ENCODE measurements at regions not wholly inside any gene's neighbourhood (a gene's known extent, or its start where the extent isn't known, plus 50 kb on each side); places are given as distances from the start of the nearest gene placed in this dataset.

GRCh38 chr1:188350104-188350503 lies 1521.4 kb downstream of the PLA2G4A start:
- 88% methylated on average over 1 of the region's 2 CpGs for WGBS (ENCODE audit: insufficient coverage)

DNA sequence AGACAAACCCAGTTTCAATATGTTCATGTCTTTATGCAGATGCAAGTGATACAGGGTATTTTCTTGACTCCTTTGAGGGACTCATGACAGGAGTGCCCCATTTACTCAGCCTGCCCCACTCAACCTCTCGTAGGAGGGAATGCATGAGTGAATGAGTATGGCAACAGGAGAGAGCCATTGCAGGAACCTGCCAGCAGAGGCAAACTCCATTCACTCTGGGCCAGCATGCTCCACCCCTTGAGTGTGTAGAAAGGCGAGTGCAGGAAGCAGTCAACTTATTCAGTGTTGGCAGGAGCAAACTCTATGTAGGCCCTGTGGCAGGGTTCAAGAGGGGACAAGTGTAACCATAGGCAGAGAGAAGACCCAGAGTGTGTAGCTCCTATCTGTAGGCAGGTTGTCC lies 1526.3 kb downstream of the PLA2G4A start:
- Histone ChIP-seq H3K27me3 (ENCODE audit: control insufficient read depth, insufficient read depth, low read length) (no peaks in the 10 kb centered on the region), H3K27ac (ENCODE audit: low read length) (no peak overlapping the region), H3K4me3 (ENCODE audit: low read length) (no peak overlapping the region), H3K36me3 (ENCODE audit: control insufficient read depth, insufficient read depth, low read length) (no peaks in the 10 kb centered on the region), H3K4me1 (ENCODE audit: control insufficient read depth, insufficient read depth, low read length) (no peaks in the 10 kb centered on the region), H3K9me3 (replicated peaks; ENCODE audit: control insufficient read depth, low read depth, low read length) (no peaks in the 10 kb centered on the region)
- DNase-seq, result no peak
- WGBS (ENCODE audit: insufficient coverage), result 81% methylated on average over 2 of the region's 2 CpGs

More at GRCh38 chr1:188350104-188350503, 1521.4 kb downstream of the PLA2G4A start:
- Histone ChIP-seq H3K27ac (ENCODE audit: low read length) (no peak overlapping the region), H3K4me1 (ENCODE audit: control insufficient read depth, insufficient read depth, low read length) (no peaks in the 10 kb centered on the region), H3K9me3 (replicated peaks; ENCODE audit: control insufficient read depth, low read depth, low read length) (no peaks in the 10 kb centered on the region), H3K27me3 (ENCODE audit: control insufficient read depth, insufficient read depth, low read length) (no peaks in the 10 kb centered on the region), H3K36me3 (ENCODE audit: control insufficient read depth, insufficient read depth, low read length) (no peaks in the 10 kb centered on the region), H3K4me3 (ENCODE audit: low read length) (no peak overlapping the region)
- DNase-seq, result no peak

DNA sequence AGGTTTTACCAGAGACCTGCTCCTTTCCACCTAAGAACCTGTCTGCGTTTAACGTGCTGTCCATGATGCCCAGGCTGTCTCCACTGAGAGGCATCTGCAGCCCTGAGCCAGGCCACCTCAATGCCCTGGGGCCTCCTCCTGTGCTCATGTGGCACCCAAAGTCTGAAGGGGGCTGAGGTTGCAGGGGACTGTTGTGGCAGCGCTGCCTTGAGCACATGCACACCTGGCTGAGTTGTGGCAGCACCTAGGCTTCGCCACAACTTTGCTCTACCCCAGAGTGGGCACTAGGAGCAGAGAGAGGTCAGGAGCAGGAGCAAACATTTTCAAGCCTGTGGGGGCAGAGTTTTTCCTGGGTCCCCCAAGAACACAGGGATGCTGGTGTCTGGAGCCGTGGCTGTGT lies 1527.1 kb downstream of the PLA2G4A start:
- Histone ChIP-seq H3K4me3 (ENCODE audit: low read length) (no peak overlapping the region), H3K36me3 (ENCODE audit: control insufficient read depth, insufficient read depth, low read length) (no peaks in the 10 kb centered on the region), H3K27ac (ENCODE audit: low read length) (no peak overlapping the region), H3K27me3 (ENCODE audit: control insufficient read depth, insufficient read depth, low read length) (no peaks in the 10 kb centered on the region), H3K4me1 (ENCODE audit: control insufficient read depth, insufficient read depth, low read length) (no peaks in the 10 kb centered on the region), H3K9me3 (replicated peaks; ENCODE audit: control insufficient read depth, low read depth, low read length) (no peaks in the 10 kb centered on the region)
- DNase-seq, result no peak
- 96% methylated on average over 3 of the region's 5 CpGs for WGBS (ENCODE audit: insufficient coverage)

DNA sequence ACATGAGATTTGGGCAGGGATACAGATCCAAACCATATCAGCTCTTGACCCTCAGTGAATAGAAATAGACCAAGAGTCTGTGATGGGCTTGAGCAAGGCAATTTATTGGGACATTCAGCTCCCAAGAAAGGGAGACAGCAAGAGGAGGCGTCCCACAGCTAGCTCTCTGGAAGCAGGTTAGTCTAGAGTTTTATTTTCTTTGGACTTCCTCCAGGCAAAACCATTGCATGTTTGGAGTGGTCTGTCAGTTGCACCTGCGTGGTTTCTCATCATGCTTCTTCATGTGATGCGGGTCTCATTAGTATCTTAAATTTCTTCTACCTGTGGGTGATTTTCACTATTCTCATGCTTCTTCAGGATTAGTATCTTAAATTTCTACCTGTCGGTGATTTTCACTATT lies 1530.6 kb downstream of the PLA2G4A start:
- no peak for DNase-seq
- Histone ChIP-seq H3K4me1 (ENCODE audit: control insufficient read depth, insufficient read depth, low read length) (no peaks in the 10 kb centered on the region), H3K9me3 (replicated peaks; ENCODE audit: control insufficient read depth, low read depth, low read length) (no peaks in the 10 kb centered on the region), H3K27ac (ENCODE audit: low read length) (no peak overlapping the region), H3K4me3 (ENCODE audit: low read length) (no peak overlapping the region), H3K27me3 (ENCODE audit: control insufficient read depth, insufficient read depth, low read length) (no peaks in the 10 kb centered on the region), H3K36me3 (ENCODE audit: control insufficient read depth, insufficient read depth, low read length) (no peaks in the 10 kb centered on the region)
- WGBS (ENCODE audit: insufficient coverage), result 100% methylated on average over 1 of the region's 4 CpGs

GRCh38 chr1:188363943-188364342 lies 1535.2 kb downstream of the PLA2G4A start:
- WGBS (ENCODE audit: insufficient coverage), result no CpG with 5 or more reads among the region's 4 CpGs
- no peaks in the 10 kb centered on the region for H3K36me3 ChIP-seq (ENCODE audit: control insufficient read depth, insufficient read depth, low read length)
- no peaks in the 10 kb centered on the region for H3K4me1 ChIP-seq (ENCODE audit: control insufficient read depth, insufficient read depth, low read length)

DNA sequence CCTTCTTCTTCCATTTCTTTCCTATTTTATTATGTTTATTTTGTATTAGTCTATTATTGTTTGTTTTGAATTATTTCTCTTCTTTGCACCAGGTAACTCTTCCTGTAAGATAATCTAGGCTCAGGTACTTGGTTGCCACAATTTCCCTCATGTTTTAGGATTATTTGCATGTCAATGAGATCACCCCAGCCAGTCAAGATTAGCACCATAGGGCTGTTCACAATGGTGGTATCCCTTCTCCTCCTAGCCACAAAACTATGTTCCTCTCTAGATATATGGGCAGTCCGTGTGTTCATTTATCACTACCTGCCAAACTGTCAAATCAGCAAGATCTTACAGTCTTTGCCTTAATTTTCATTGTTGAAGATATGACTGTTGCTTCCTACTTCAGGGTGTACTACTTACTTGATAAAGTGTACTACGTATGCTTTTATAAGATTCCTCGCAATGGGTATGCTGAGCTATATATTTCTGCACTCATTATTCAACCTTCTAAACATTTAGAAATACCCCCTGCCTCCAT lies 1536.2 kb downstream of the PLA2G4A start:
- Histone ChIP-seq H3K27ac (ENCODE audit: low read length) (no peak overlapping the region), H3K27me3 (ENCODE audit: control insufficient read depth, insufficient read depth, low read length) (no peaks in the 10 kb centered on the region), H3K4me3 (ENCODE audit: low read length) (no peak overlapping the region), H3K9me3 (replicated peaks; ENCODE audit: control insufficient read depth, low read depth, low read length) (no peaks in the 10 kb centered on the region), H3K4me1 (ENCODE audit: control insufficient read depth, insufficient read depth, low read length) (no peaks in the 10 kb centered on the region), H3K36me3 (ENCODE audit: control insufficient read depth, insufficient read depth, low read length) (no peaks in the 10 kb centered on the region)
- no CpG with 5 or more reads among the region's 3 CpGs for WGBS (ENCODE audit: insufficient coverage)
- no peak for DNase-seq

More at GRCh38 chr1:188363943-188364342, 1535.2 kb downstream of the PLA2G4A start:
- H3K4me3 ChIP-seq (ENCODE audit: low read length), result no peak overlapping the region
- no peaks in the 10 kb centered on the region for H3K27me3 ChIP-seq (ENCODE audit: control insufficient read depth, insufficient read depth, low read length)
- H3K27ac ChIP-seq (ENCODE audit: low read length), result no peak overlapping the region
- no peaks in the 10 kb centered on the region for H3K9me3 ChIP-seq (replicated peaks; ENCODE audit: control insufficient read depth, low read depth, low read length)
- no peak for DNase-seq

DNA sequence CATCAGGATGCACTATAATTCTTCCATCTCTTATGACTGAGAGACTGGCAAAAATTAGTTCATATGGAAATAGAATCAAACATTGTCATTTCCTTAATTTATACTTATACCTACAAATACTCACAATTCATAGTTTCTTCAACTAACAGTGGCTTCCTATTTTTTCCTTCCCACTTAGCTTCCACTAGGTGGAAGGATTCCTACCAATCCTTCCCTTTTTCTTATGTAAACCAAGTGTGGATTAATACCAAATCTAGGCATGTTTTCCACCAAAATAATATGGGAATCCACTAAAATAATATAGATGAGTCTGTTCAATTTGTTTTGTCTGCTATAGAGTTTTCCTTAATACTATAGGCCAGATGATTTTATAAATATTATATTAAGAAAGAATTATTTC lies 1537.1 kb downstream of the PLA2G4A start:
- no peak for DNase-seq
- Histone ChIP-seq H3K27ac (ENCODE audit: low read length) (no peak overlapping the region), H3K9me3 (replicated peaks; ENCODE audit: control insufficient read depth, low read depth, low read length) (no peaks in the 10 kb centered on the region), H3K4me1 (ENCODE audit: control insufficient read depth, insufficient read depth, low read length) (no peaks in the 10 kb centered on the region), H3K4me3 (ENCODE audit: low read length) (no peak overlapping the region), H3K36me3 (ENCODE audit: control insufficient read depth, insufficient read depth, low read length) (no peaks in the 10 kb centered on the region), H3K27me3 (ENCODE audit: control insufficient read depth, insufficient read depth, low read length) (no peaks in the 10 kb centered on the region)

- no peak for DNase-seq
- no peaks in the 10 kb centered on the region for H3K9me3 ChIP-seq (replicated peaks; ENCODE audit: control insufficient read depth, low read depth, low read length)
- no peak overlapping the region for H3K4me3 ChIP-seq (ENCODE audit: low read length)
- H3K36me3 ChIP-seq (ENCODE audit: control insufficient read depth, insufficient read depth, low read length), result no peaks in the 10 kb centered on the region
- no peak overlapping the region for H3K27ac ChIP-seq (ENCODE audit: low read length)
- no CpG with 5 or more reads among the region's 2 CpGs for WGBS (ENCODE audit: insufficient coverage)
- no peaks in the 10 kb centered on the region for H3K4me1 ChIP-seq (ENCODE audit: control insufficient read depth, insufficient read depth, low read length)
- no peaks in the 10 kb centered on the region for H3K27me3 ChIP-seq (ENCODE audit: control insufficient read depth, insufficient read depth, low read length)
Measured at GRCh38 chr1:188367661-188368060, 1538.9 kb downstream of the PLA2G4A start.

DNA sequence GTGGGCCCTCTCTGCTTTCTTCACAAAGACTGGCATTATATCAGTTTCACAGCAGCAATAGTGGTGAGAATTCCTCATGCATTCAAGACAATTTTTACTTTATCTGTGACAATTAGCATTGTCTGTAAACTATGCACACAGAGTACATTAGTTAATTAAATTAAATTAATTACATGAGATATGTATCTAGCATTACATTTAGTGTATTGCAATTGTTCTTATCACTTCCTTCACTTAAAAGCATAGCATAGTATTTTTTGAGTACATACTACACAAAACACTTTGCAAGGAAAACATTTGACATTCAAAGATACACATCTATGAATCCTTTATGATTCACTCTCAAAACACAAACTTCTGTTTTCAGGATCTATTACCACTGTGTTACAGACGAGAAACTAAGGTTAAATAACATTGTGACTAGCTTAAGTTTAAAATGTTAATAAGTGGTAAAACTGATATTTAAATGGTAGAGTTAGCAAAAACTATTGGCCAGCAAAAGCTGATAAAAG lies 1542.6 kb downstream of the PLA2G4A start:
- no peak overlapping the region for H3K4me3 ChIP-seq (ENCODE audit: low read length)
- no peaks in the 10 kb centered on the region for H3K36me3 ChIP-seq (ENCODE audit: control insufficient read depth, insufficient read depth, low read length)
- H3K27ac ChIP-seq (ENCODE audit: low read length), result no peak overlapping the region
- H3K4me1 ChIP-seq (ENCODE audit: control insufficient read depth, insufficient read depth, low read length), result no peaks in the 10 kb centered on the region
- H3K27me3 ChIP-seq (ENCODE audit: control insufficient read depth, insufficient read depth, low read length), result no peaks in the 10 kb centered on the region
- no peak for DNase-seq
- WGBS (ENCODE audit: insufficient coverage), result no CpG with 5 or more reads among the region's 1 CpG
- H3K9me3 ChIP-seq (replicated peaks; ENCODE audit: control insufficient read depth, low read depth, low read length), result no peaks in the 10 kb centered on the region

- H3K4me1 ChIP-seq (ENCODE audit: control insufficient read depth, insufficient read depth, low read length), result no peaks in the 10 kb centered on the region
- no CpG with 5 or more reads among the region's 2 CpGs for WGBS (ENCODE audit: insufficient coverage)
- H3K27ac ChIP-seq (ENCODE audit: low read length), result no peak overlapping the region
- DNase-seq, result no peak
- no peaks in the 10 kb centered on the region for H3K27me3 ChIP-seq (ENCODE audit: control insufficient read depth, insufficient read depth, low read length)
- H3K36me3 ChIP-seq (ENCODE audit: control insufficient read depth, insufficient read depth, low read length), result no peaks in the 10 kb centered on the region
- H3K9me3 ChIP-seq (replicated peaks; ENCODE audit: control insufficient read depth, low read depth, low read length), result no peaks in the 10 kb centered on the region
- no peak overlapping the region for H3K4me3 ChIP-seq (ENCODE audit: low read length)
Measured at GRCh38 chr1:188372821-188373220, 1544.1 kb downstream of the PLA2G4A start.

GRCh38 chr1:188382851-188383250 lies 1554.1 kb downstream of the PLA2G4A start:
- Histone ChIP-seq H3K27ac (ENCODE audit: low read length) (no peak overlapping the region), H3K4me3 (ENCODE audit: low read length) (no peak overlapping the region), H3K36me3 (ENCODE audit: control insufficient read depth, insufficient read depth, low read length) (no peaks in the 10 kb centered on the region), H3K9me3 (replicated peaks; ENCODE audit: control insufficient read depth, low read depth, low read length) (no peaks in the 10 kb centered on the region), H3K4me1 (ENCODE audit: control insufficient read depth, insufficient read depth, low read length) (no peaks in the 10 kb centered on the region), H3K27me3 (ENCODE audit: control insufficient read depth, insufficient read depth, low read length) (no peaks in the 10 kb centered on the region)
- no peak for DNase-seq
- no CpG with 5 or more reads among the region's 2 CpGs for WGBS (ENCODE audit: insufficient coverage)

Measured in muscle of leg (tissue), 3 donors.